Activated B cell treated with CpG ODN at 0.5 μM for 24 hours (primary cell): ENCODE measurements at regions not wholly inside any gene's neighbourhood (a gene's known extent, or its start where the extent isn't known, plus 50 kb on each side); places are given as distances from the start of the nearest gene placed in this dataset.

Experiments used
- ATAC-seq: fragments of 200-7000 bp; cut with Tn5 transposase; one replicate; pipeline ENCODE4 v1.10.0; 2021; ENCODE audit warnings: low read depth, mild to moderate bottlenecking, moderate library complexity
- CTCF ChIA-PET: fragments of 350-600 bp; sonication (Branson Sonifier 250); formaldehyde crosslinking; loops from one replicate; lab custom pipeline; 2021; ENCODE audit warnings: antibody characterized with exemption; lab: Charles Lee
- POLR2A ChIA-PET: fragments of 350-600 bp; sonication (Branson Sonifier 250); formaldehyde crosslinking; loops from one replicate; lab custom pipeline; 2021; ENCODE audit warnings: antibody characterized with exemption; lab: Charles Lee
- DNase-seq: peaks from one replicate; pipeline ENCODE4 v3.0.0; 2022
- H3K27ac Mint-ChIP-seq: one replicate; pipeline ENCODE4 v1.8.0; 2020; ENCODE audit warnings: mixed read lengths
- H3K27me3 Mint-ChIP-seq: one replicate; pipeline ENCODE4 v1.8.0; 2021; ENCODE audit warnings: mixed read lengths
- H3K36me3 Mint-ChIP-seq: one replicate; pipeline ENCODE4 v1.8.0; 2021; ENCODE audit warnings: low read depth, mixed read lengths
- H3K4me1 Mint-ChIP-seq: one replicate; pipeline ENCODE4 v1.8.0; 2021; ENCODE audit warnings: mixed read lengths
- H3K4me3 Mint-ChIP-seq: one replicate; pipeline ENCODE4 v1.8.0; 2020; ENCODE audit warnings: mild to moderate bottlenecking, mixed read lengths
- H3K9me3 Mint-ChIP-seq: one replicate; pipeline ENCODE4 v1.8.0; 2020; ENCODE audit warnings: mixed read lengths
- CTCF ChIP-seq: fragments of 200-600 bp; IDR thresholded peaks from one replicate; pipeline ENCODE4 v1.8.0; 2022; ENCODE audit warnings: antibody characterized with exemption, mild to moderate bottlenecking
- intact Hi-C: fragments of 100-400 bp; cut with micrococcal nuclease; formaldehyde crosslinking; loops from one replicate; pipeline ENCODE4 v1.15.1; 2024

- ChIA-PET CTCF (no interaction called here), POLR2A (no interaction called here)
- Mint-ChIP-seq H3K27ac (no peak overlapping the region), H3K36me3 (no peaks in the 10 kb centered on the region), H3K4me3 (no peak overlapping the region), H3K4me1 (peaks cover 4% of the 10 kb centered on the region), H3K9me3 (no peaks in the 10 kb centered on the region), H3K27me3 (no peaks in the 10 kb centered on the region)
- DNase-seq (no peak), ATAC-seq (no peak)
- intact Hi-C loops: loop anchor here (5.0 kb wide), 1 partner anchor 286 kb away; no protein-coding TSS in a partner anchor
- no peak for TF ChIP-seq CTCF
Observed at GRCh38 chr4:180153587-180153986, 2089.6 kb upstream of the TENM3 start.

GRCh38 chr4:180156684-180157083 is 2086.5 kb upstream of the TENM3 start:
- Mint-ChIP-seq H3K36me3 (no peaks in the 10 kb centered on the region), H3K27ac (no peak overlapping the region), H3K4me3 (no peak overlapping the region), H3K4me1 (peaks cover 4% of the 10 kb centered on the region), H3K9me3 (no peaks in the 10 kb centered on the region), H3K27me3 (no peaks in the 10 kb centered on the region)
- ChIA-PET CTCF (no interaction called here), POLR2A (no interaction called here)
- intact Hi-C loops: no loop called here
- DNase-seq (no peak), ATAC-seq (no peak)
- TF ChIP-seq CTCF: no peak

- intact Hi-C loops: no loop called here
- Mint-ChIP-seq H3K9me3 (no peaks in the 10 kb centered on the region), H3K27ac (no peak overlapping the region), H3K36me3 (no peaks in the 10 kb centered on the region), H3K4me3 (no peak overlapping the region), H3K4me1 (no peaks in the 10 kb centered on the region), H3K27me3 (no peaks in the 10 kb centered on the region)
- ChIA-PET POLR2A (no interaction called here), CTCF (no interaction called here)
- TF ChIP-seq CTCF: no peak
- ATAC-seq (no peak), DNase-seq (no peak)
Observed at GRCh38 chr4:180160195-180160983, 2082.8 kb upstream of the TENM3 start.

- no peaks in the 10 kb centered on the region for H3K4me1 Mint-ChIP-seq
- DNase-seq: no peak
- ChIA-PET CTCF (no interaction called here), POLR2A (no interaction called here)
- TF ChIP-seq CTCF: no peak
- H3K27me3 Mint-ChIP-seq: no peaks in the 10 kb centered on the region
- no peak for ATAC-seq
- H3K27ac Mint-ChIP-seq: no peak overlapping the region
- H3K4me3 Mint-ChIP-seq: no peak overlapping the region
- H3K9me3 Mint-ChIP-seq: no peaks in the 10 kb centered on the region
- intact Hi-C loops: no loop called here
- H3K36me3 Mint-ChIP-seq: no peaks in the 10 kb centered on the region
Observed at GRCh38 chr4:180164799-180165198, 2078.4 kb upstream of the TENM3 start.

- no peak for DNase-seq
- TF ChIP-seq CTCF: no peak
- ChIA-PET POLR2A (no interaction called here), CTCF (no interaction called here)
- Mint-ChIP-seq H3K4me1 (no peaks in the 10 kb centered on the region), H3K9me3 (no peaks in the 10 kb centered on the region), H3K4me3 (no peak overlapping the region), H3K36me3 (no peaks in the 10 kb centered on the region), H3K27me3 (no peaks in the 10 kb centered on the region), H3K27ac (no peak overlapping the region)
- no peak for ATAC-seq
- intact Hi-C loops: no loop called here
Observed at GRCh38 chr4:180169394-180169793, 2073.8 kb upstream of the TENM3 start.
